LNCaP clone FGC (cell line): ENCODE measurements at regions not wholly inside any gene's neighbourhood (a gene's known extent, or its start where the extent isn't known, plus 50 kb on each side); places are given as distances from the start of the nearest gene placed in this dataset.
"Not testable (repeated sequence)": the region's sequence is repeated elsewhere in the genome, so short reads cannot be mapped to it uniquely, and the experiment has no call there.

ENCODE experiments used
- DNase-seq: peaks from one replicate; pipeline ENCODE4 v3.0.0-alpha.2; 2011; ENCODE audit warnings: low read depth
- H3K4me3 ChIP-seq: 2 replicates; pipeline ENCODE4 v1.5.1; 2011; ENCODE audit warnings: mild to moderate bottlenecking, low read depth, low read length, control low read depth
- CTCF ChIP-seq: IDR thresholded peaks from 2 replicates; pipeline ENCODE4 v1.5.1; 2012; ENCODE audit warnings: mild to moderate bottlenecking; ENCODE audit not compliant: control insufficient read depth, insufficient read depth; ENCODE audit errors: extremely low read depth

GRCh38 chr2:228355897-228356296, 174.4 kb upstream of the SPHKAP start:
- no peak for DNase-seq
- H3K4me3 ChIP-seq, result no peak overlapping the region
- no peak for TF ChIP-seq CTCF

GRCh38 chr2:228352980-228353379, 171.5 kb upstream of the SPHKAP start:
- not testable (repeated sequence) for H3K4me3 ChIP-seq, DNase-seq

GRCh38 chr2:228352048-228352447, 170.6 kb upstream of the SPHKAP start:
- no peak overlapping the region for H3K4me3 ChIP-seq
- TF ChIP-seq CTCF, result no peak
- DNase-seq, result no peak

GRCh38 chr2:228348516-228349064, 167.1 kb upstream of the SPHKAP start:
- no peak for DNase-seq
- no peak for TF ChIP-seq CTCF
- H3K4me3 ChIP-seq, result no peak overlapping the region

GRCh38 chr2:228344531-228344930, 163.0 kb upstream of the SPHKAP start:
- H3K4me3 ChIP-seq, result no peak overlapping the region
- TF ChIP-seq CTCF, result no peak
- DNase-seq, result no peak

- no peak overlapping the region for H3K4me3 ChIP-seq
- TF ChIP-seq CTCF, result no peak
- DNase-seq, result no peak
These were observed 158.0 kb upstream of the SPHKAP start for GRCh38 chr2:228339525-228339924.

GRCh38 chr2:228334180-228334579, 152.7 kb upstream of the SPHKAP start:
- no peak overlapping the region for H3K4me3 ChIP-seq
- no peak for DNase-seq
- TF ChIP-seq CTCF, result no peak
